ENCODE measurements at regions not wholly inside any gene's neighbourhood (a gene's known extent, or its start where the extent isn't known, plus 50 kb on each side); places are given as distances from the start of the nearest gene placed in this dataset.
"Not testable (repeated sequence)": the region's sequence is repeated elsewhere in the genome, so short reads cannot be mapped to it uniquely, and the experiment has no call there.

DNA sequence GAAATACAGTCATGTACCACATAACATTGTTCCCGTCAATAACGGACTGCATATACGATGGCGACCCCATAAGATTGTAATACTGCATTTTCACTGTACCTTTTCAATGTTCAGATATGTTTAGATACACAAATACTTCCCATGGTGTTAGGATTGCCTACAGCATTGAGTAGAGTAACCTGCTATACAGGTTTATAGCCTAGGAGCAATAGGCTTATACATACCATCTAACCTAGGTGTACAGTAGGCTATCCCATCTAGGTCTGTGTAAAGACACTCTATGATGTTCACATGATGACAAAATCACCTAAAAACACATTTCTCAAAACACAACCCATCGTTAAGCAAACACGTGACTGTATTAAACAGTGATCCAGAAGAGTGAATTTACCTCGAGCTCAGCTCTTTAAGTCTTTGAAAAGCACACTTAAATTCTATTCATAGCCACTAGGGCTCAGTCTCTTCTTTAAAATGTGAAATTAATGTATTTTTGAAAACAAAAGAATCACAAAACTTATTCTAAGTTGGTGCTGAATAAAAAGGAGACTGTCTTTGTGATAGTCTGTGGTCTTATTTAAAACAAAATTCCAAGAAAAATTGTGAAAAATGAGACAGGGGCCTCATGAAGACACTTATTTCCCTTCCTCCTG, 239.1 kb upstream of the ARID2 start:
- no peak for DNase-seq

DNA sequence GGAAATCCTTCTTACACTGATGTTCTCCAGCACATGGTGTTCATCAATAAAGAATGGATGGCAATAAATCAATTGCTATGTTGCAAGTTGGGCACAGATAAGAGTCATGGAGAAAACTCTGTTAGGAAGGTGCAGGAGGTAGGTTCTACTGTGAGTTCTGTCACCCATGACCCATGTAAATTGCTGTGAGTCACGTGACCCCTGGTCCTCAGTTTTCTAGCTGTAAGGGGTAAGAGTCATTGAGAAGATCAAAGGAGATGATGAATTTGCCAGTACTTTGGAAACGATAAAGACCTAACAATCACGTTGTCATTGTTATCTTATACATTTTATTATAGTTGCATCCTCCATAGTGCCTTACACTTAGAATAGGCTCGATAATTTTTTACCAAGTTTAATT, 235.2 kb upstream of the ARID2 start:
- no peak for DNase-seq

DNA sequence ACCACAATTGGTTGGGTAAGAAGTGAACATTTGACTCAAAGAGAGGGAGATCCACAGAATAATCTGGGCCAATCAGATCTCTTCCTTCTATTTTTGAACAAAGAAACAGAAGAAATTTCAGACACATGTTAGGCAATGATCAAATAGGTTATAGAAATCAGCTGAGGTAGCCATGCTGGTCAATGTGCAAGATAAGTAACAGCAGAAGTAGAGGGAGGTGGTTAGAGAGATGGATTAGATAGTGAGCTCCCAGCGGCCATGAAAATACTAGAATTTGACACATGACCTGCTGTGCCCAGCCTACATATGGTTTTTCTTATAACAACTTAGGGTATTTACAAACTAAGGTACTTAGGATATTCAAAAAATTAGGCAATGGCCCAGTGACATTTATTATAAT, 230.9 kb upstream of the ARID2 start:
- no peak for DNase-seq

- DNase-seq: no peak
Observed at GRCh38 chr12:45502481-45503128, 226.9 kb upstream of the ARID2 start.

DNA sequence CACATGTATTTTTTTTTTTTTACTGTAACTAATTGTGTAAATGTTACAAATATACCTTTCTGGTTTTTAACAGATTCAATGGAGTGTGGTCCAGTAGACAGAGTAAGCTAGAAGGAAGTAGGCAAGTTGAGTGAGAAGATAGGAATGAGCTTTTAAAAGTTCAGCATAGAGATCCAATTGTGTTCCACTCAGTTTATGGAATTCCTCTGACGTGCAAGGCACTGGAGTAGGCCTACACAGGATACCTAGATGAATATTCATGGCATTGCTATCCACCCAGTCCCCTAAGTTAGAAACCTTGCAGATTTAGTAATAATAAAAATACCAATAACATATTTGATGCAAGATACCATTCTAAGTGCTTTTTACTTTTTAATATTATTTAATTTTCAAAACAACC, 225.6 kb upstream of the ARID2 start:
- no peak for DNase-seq

GRCh38 chr12:45504316-45505010, 225.0 kb upstream of the ARID2 start:
- DNase-seq: no peak

GRCh38 chr12:45509187-45509586, 220.3 kb upstream of the ARID2 start:
- no peak for DNase-seq

DNA sequence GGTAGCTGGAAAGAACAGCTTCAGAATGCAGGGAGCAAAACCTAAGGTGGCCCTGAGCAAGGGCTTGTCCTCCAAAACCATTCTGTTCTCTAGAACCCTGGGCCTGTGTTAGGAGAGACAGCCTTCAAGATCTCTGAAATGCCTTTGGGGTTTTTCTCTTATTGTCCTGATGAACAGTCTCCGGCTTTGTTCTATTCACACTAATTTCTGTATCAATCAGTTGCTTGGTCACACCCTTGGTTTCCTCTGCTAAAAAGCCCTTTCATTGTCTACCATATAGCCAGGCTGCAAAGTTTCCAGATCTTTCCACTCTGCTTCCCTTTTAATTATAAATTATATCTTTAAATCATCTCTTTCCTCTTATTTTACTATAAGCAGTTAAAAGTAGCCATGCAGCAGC, 219.9 kb upstream of the ARID2 start:
- DNase-seq: no peak

DNA sequence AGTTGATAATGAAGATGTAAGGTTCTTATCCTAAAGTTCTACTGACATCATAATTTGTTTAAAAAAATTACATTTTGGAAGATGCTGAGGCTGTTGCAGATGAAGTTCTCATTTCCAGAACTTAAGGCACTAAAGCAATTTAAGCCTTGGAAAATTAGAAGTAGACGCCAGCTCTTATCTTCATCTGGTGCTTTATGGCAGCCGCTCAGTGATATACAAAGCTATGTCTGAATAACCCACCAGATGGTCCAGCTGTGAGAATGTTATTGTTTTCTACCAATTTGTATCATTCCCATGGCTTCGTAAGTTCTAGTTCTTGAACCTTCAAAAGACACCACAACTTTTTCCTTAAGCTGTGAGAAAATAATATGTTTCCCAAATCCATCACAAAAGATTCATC, 212.1 kb upstream of the ARID2 start:
- no peak for DNase-seq

- DNase-seq: no peak
Observed at GRCh38 chr12:45518291-45519235, 210.9 kb upstream of the ARID2 start.

DNA sequence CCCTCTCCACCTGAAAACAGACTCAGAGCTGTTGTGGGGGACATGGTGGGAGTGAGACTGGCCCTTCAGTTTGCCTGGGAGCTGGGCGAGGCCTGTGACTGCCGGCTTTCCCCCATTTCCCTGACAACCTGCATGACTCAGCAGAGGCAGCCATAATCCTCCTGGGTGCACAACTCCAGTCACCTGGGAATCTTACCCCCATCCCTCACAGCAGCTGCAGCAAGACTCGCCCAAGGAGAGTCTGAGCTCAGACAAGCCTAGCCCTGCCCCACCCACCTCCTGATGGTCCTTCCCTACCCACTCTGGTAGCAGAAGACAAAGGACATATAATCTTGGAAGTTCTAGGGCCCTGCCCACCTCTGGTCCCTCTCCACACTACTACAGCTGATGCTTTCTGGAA, 207.3 kb upstream of the ARID2 start:
- no peak for DNase-seq

- not testable (repeated sequence) for DNase-seq
Observed at GRCh38 chr12:45526823-45527222, 202.7 kb upstream of the ARID2 start.

- DNase-seq: no peak
Observed at GRCh38 chr12:45532113-45532512, 197.4 kb upstream of the ARID2 start.

- DNase-seq: no peak
Observed at GRCh38 chr12:45535610-45536180, 193.8 kb upstream of the ARID2 start.

DNA sequence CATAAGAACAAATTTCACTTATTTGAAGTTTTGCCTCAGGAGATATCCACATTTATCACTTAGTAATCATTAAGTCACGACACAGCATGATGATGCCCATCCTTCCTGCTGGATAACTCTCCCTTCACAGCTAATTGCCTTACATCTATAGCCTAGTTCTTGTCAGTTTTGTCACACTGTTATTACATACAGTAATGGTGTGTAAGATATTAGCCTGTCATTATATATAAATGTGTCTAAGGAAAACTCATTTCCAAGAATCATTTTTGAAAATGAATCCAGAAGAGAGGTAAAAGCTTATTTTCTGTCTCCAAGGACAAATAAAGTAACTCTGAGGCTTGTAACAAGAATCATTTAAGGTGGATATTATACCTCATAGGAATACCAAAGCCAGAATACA, 193.2 kb upstream of the ARID2 start:
- no peak for DNase-seq

- DNase-seq: no peak
Observed at GRCh38 chr12:45540661-45541341, 188.7 kb upstream of the ARID2 start.

- peak in 34 of 56 donors; percentile 1 to 59 (median 12) for DNase-seq
Observed at GRCh38 chr12:45543887-45544286, 185.6 kb upstream of the ARID2 start.

- no peak for DNase-seq
Observed at GRCh38 chr12:45546545-45546944, 183.0 kb upstream of the ARID2 start.

GRCh38 chr12:45547132-45547531, 182.4 kb upstream of the ARID2 start:
- DNase-seq: no peak

DNA sequence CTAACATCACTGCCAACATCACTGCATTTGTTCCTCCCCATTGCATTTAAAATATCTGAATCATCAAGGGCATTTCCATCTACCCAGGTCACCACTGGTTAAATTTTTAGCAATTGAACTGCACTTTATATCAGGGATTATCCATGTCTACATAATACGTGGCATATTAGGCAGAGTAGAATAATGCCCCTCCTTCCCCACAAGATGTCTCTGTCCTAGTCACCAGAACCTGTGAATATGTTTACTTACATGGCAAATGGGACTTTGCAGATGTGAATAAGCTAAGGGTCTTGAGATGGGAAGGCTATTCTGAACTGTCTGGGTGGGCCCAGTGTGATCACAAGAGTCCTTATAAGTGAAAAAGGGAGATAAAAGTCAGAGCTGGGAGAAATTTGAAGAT, 181.7 kb upstream of the ARID2 start:
- DNase-seq: no peak

DNA sequence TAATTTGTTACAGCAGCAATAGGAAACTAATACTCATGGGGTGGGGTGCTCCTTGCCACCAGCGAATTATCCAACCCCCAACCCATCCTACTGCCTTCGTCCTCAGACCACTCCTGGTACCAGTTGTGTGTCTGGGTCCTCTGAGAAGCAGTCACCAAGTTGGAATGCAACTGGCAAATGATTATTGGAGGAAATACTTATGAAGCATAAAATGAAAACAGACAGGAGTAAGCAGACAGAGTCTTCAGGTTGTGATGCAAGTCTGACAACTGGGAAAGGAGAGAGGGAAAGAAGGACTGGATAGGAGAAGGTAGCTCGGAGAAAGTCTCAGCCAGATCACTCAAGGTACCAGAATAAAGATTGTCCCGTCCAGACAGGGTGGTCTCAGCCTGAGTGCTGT, 181.1 kb upstream of the ARID2 start:
- DNase-seq: no peak
